Tibial nerve (tissue), 4 donors: ENCODE measurements at regions not wholly inside any gene's neighbourhood (a gene's known extent, or its start where the extent isn't known, plus 50 kb on each side); places are given as distances from the start of the nearest gene placed in this dataset.
A peak's percentile ranks its signal among the peaks of the same experiment; 100 is the strongest.

Source experiments
- DNase-seq, 2 donors: peaks; one replicate each; pipeline ENCODE4 v3.0.0-alpha.2; 2019; ENCODE audit warnings: low spot score in 2 of 2
- H3K27ac ChIP-seq, 4 donors: fragments of 200-600 bp; sonication (generic) in 3 of 4; one replicate each; pipeline ENCODE4 v1.5.1; 2017 to 2019; ENCODE audit warnings: mild to moderate bottlenecking in 1 of 4
- H3K27me3 ChIP-seq, 2 donors: fragments of 200-600 bp; sonication (generic) in 1 of 2; one replicate each; pipeline versions ENCODE4 v1.5.1 to v1.6.0; 2017 to 2019
- H3K36me3 ChIP-seq, 3 donors: fragments of 200-600 bp; sonication (generic); one replicate each; pipeline ENCODE4 v1.5.1; 2018 to 2019
- H3K4me1 ChIP-seq, 4 donors: fragments of 200-600 bp; sonication (generic) in 3 of 4; one replicate each; pipeline ENCODE4 v1.5.1; 2017 to 2019
- H3K4me3 ChIP-seq, 4 donors: fragments of 200-600 bp; sonication (generic) in 3 of 4; one replicate each; pipeline ENCODE4 v1.5.1; 2017 to 2019; ENCODE audit warnings: mild to moderate bottlenecking in 1 of 4, moderate library complexity in 1 of 4
- H3K9me3 ChIP-seq, 4 donors: fragments of 200-600 bp; sonication (generic) in 3 of 4; one replicate each; pipeline ENCODE4 v1.5.1; 2017 to 2019
- EP300 ChIP-seq, 2 donors: sonication (generic); formaldehyde crosslinking; IDR thresholded peaks; one replicate each; pipeline ENCODE4 v1.6.1; 2017; ENCODE audit warnings: antibody characterized with exemption in 2 of 2, mild to moderate bottlenecking in 1 of 2
- POLR2A ChIP-seq, 2 donors: fragments of 450-650 bp; IDR thresholded peaks; one replicate each; pipeline ENCODE4 v1.6.1; 2017; ENCODE audit warnings: antibody characterized with exemption in 2 of 2, mild to moderate bottlenecking in 2 of 2, moderate library complexity in 2 of 2
- WGBS, 2 donors: methylation state at CpG; one replicate each; pipeline ENCODE4 v1.1.5; 2018; 5-methylcytosine and 5-hydroxymethylcytosine counted together
- TF ChIP-seq, protein P1 (sequence below), 5 experiments: fragments of 200-600 bp in 3 of 5; fragments of 450-650 bp in 2 of 5; sonication (generic) in 3 of 5; IDR thresholded peaks; one replicate each; pipeline ENCODE4 v1.5.1; 2016 to 2019; ENCODE audit warnings: antibody characterized with exemption in 5 of 5, mild to moderate bottlenecking in 3 of 5, moderate library complexity in 2 of 5

DNA sequence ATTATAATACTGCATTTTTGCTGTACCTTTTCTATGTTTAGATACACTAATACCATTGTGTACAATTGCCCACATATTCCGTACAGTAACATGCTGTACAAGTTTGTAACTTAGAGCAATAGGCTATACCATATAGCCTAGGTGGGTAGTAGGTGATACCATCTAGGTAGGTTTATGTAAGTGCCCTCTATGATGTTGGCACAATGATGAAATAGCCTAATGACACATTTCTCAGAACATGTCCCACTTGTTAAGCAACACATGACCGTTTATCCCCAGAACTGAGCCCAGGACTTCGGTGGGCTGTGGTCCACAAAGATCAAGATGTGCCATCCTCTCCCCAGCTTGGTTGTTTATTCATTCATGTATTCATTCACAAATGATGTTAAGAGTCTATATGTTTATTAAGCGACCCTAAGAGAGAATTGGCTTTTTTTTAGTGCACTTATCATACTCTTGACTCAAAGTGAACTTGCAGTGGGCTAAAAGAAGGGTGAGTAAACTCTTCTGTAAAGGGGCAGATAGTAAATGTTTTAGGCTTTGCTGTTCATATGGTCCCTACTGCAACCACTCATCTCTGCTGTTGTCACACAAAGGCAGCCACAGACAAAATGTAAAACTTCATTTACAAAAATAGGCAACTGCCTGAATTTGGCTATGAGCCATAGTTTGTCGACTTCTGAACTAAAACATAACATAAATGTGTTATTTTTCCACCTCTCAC lies 110.8 kb downstream of the NDUFA12 start:
- no peak for DNase-seq
- H3K4me1 ChIP-seq = no peaks in the 10 kb centered on the region
- no peaks in the 10 kb centered on the region for H3K36me3 ChIP-seq
- no peak overlapping the region for H3K27ac ChIP-seq
- H3K4me3 ChIP-seq = no peak overlapping the region
- no peak for TF ChIP-seq EP300 (IDR thresholded peaks at IDR 0.05)
- no peak for TF ChIP-seq POLR2A (IDR thresholded peaks at IDR 0.05)
- TF ChIP-seq, protein P1, sequence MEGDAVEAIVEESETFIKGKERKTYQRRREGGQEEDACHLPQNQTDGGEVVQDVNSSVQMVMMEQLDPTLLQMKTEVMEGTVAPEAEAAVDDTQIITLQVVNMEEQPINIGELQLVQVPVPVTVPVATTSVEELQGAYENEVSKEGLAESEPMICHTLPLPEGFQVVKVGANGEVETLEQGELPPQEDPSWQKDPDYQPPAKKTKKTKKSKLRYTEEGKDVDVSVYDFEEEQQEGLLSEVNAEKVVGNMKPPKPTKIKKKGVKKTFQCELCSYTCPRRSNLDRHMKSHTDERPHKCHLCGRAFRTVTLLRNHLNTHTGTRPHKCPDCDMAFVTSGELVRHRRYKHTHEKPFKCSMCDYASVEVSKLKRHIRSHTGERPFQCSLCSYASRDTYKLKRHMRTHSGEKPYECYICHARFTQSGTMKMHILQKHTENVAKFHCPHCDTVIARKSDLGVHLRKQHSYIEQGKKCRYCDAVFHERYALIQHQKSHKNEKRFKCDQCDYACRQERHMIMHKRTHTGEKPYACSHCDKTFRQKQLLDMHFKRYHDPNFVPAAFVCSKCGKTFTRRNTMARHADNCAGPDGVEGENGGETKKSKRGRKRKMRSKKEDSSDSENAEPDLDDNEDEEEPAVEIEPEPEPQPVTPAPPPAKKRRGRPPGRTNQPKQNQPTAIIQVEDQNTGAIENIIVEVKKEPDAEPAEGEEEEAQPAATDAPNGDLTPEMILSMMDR (IDR thresholded peaks at IDR 0.05) = no peak
- 83 to 85% methylated on average over 5 of the region's 5 CpGs for WGBS, 2 donors
- no peaks in the 10 kb centered on the region for H3K27me3 ChIP-seq
- H3K9me3 ChIP-seq = no peaks in the 10 kb centered on the region

DNA sequence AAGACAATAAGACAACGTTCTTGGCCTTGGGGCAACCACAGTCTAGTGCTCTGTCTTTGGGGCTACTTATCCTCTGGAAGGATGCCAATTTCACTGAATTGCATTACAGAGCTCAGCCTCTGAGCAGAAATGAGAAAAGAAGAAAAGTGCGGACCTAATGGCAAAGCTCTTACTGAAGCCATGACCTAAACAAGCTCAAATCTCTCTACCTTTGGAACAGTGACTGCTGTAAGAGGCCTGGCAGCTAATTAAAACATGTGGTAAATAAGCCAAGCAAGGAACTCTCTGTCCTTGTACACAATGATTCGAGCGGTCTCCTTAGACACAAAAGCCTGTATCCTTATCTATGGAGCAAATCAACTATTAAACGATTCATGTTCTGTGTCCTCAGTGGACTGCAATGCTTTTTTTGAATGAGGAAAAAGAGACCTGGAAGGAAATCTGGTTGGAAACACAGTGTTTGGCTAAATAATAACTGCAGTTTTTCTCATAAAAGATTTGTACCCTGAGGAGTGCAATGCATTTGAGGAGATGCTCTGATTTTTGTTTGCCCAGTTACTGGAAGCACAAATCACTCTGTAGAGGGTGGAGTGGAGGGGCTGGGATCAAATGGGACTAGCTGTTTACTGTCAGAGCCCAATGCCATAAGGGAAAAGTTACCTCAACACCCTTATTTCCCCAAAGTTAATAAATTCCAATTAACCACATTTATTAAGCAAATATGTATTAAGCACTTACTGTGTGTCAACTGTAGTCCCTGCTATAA lies 113.9 kb downstream of the NDUFA12 start:
- no peak for DNase-seq
- Histone ChIP-seq H3K36me3 (no peaks in the 10 kb centered on the region), H3K4me1 (no peaks in the 10 kb centered on the region), H3K4me3 (no peak overlapping the region), H3K9me3 (no peaks in the 10 kb centered on the region), H3K27ac (no peak overlapping the region), H3K27me3 (no peaks in the 10 kb centered on the region)
- TF ChIP-seq POLR2A (IDR thresholded peaks at IDR 0.05) (no peak), EP300 (IDR thresholded peaks at IDR 0.05) (no peak)
- TF ChIP-seq, protein P1 (IDR thresholded peaks at IDR 0.05) = no peak
- 49 to 59% methylated on average over 5 of the region's 5 CpGs for WGBS, 2 donors

DNA sequence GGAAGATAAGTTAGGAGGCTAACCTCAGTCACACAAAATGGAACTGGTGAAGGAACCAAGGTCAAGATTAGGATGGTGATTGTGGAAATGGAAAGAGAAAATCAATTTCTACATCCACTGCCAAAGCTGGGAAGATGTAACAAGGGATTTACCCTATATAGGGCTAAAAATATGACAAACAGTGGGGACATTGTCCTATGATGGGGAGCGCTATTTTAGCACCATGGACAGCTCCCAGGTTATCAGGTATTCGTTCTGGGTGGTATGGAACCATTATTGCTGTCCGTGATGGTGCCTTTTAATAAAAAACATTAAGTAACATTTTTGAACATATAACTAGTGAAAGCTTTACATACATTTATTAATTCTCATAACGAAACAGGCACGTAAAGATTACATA lies 124.0 kb downstream of the NDUFA12 start:
- WGBS, 2 donors = 50 to 53% methylated on average over 5 of the region's 5 CpGs
- TF ChIP-seq POLR2A (IDR thresholded peaks at IDR 0.05) (no peak), EP300 (IDR thresholded peaks at IDR 0.05) (no peak)
- TF ChIP-seq, protein P1 (IDR thresholded peaks at IDR 0.05) = no peak

DNA sequence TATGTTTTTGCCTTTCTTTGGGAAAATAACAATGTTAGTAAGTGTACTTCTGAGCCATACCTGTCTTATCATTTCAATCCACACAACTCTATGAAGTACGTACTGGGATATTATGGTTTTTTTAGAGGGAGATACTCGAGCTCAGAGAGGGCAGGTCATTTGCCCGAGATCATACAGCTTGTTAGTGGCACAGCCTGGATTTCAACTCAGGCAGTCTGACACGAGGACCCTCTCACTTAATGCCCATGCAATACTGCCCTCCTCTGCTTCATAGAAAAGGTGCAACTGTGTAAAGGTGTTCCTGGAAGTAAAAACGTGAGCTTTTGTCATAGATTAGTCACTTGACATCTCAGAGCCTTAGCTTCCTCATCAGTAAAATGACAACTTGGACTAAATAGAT lies 128.0 kb downstream of the NDUFA12 start:
- Histone ChIP-seq H3K4me3 (no peak overlapping the region), H3K9me3 (no peaks in the 10 kb centered on the region), H3K27ac (no peak overlapping the region), H3K36me3 (no peaks in the 10 kb centered on the region), H3K27me3 (peaks cover 0 to 32% of the 10 kb centered on the region in 2 donors), H3K4me1 (peaks cover 0 to 31% (median 0%) of the 10 kb centered on the region in 4 donors)
- DNase-seq = no peak
- WGBS, 2 donors = 50 to 52% methylated on average over 5 of the region's 5 CpGs
- no peak for TF ChIP-seq POLR2A (IDR thresholded peaks at IDR 0.05)
- TF ChIP-seq EP300 (IDR thresholded peaks at IDR 0.05) = no peak
- TF ChIP-seq, protein P1 (IDR thresholded peaks at IDR 0.05) = peak in 1 of 5 experiments; percentile 27

More for the DNA sequence above, 124.0 kb downstream of the NDUFA12 start:
- no peaks in the 10 kb centered on the region for H3K9me3 ChIP-seq
- no peak for DNase-seq
- peaks cover 0 to 8% (median 0%) of the 10 kb centered on the region in 4 donors for H3K4me1 ChIP-seq
- no peak overlapping the region for H3K4me3 ChIP-seq
- H3K27ac ChIP-seq = no peak overlapping the region
- peaks cover 0 to 1% of the 10 kb centered on the region in 2 donors for H3K27me3 ChIP-seq
- no peaks in the 10 kb centered on the region for H3K36me3 ChIP-seq
